Transverse colon (tissue), 3 donors: ENCODE measurements at regions not wholly inside any gene's neighbourhood (a gene's known extent, or its start where the extent isn't known, plus 50 kb on each side); places are given as distances from the start of the nearest gene placed in this dataset.

ENCODE experiments used
- EP300 ChIP-seq: sonication (generic); formaldehyde crosslinking; IDR thresholded peaks from one replicate; pipeline ENCODE4 v1.6.1; 2017; ENCODE audit warnings: antibody characterized with exemption, low read depth
- POLR2A ChIP-seq: fragments of 450-650 bp; IDR thresholded peaks from one replicate; pipeline ENCODE4 v1.6.1; 2016; ENCODE audit warnings: antibody characterized with exemption, mild to moderate bottlenecking, moderate library complexity
- TF ChIP-seq, protein P1 (sequence below), 5 experiments: fragments of 200-600 bp in 3 of 5; fragments of 450-650 bp in 2 of 5; sonication (generic) in 3 of 5; IDR thresholded peaks; 1 replicate in 2 of 5; 2 replicates in 3 of 5; pipeline ENCODE4 v1.5.1; 2016 to 2017; ENCODE audit warnings: antibody characterized with exemption in 5 of 5, inconsistent platforms in 3 of 5, mild to moderate bottlenecking in 2 of 5, moderate library complexity in 1 of 5

DNA sequence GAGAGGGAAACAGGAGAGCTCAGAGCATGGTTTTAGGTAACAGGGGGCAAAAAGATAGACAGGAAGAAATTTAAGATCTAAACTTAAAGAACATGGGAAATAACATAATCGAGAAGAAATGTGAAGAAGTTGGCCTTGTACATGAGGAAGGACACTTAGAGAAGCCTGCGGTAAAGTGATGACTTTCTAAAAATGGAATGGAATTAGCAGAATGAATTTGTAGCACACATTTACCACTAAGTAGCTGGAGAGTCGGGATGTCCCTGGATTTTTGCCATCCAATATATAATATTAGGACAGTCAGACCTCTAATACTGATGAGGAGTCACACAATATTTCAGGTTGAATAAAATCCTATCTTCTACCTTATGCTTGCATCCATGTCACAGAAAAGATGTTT is 77.7 kb upstream of the C1orf87 start:
- no peak for TF ChIP-seq EP300
- TF ChIP-seq, protein P1, sequence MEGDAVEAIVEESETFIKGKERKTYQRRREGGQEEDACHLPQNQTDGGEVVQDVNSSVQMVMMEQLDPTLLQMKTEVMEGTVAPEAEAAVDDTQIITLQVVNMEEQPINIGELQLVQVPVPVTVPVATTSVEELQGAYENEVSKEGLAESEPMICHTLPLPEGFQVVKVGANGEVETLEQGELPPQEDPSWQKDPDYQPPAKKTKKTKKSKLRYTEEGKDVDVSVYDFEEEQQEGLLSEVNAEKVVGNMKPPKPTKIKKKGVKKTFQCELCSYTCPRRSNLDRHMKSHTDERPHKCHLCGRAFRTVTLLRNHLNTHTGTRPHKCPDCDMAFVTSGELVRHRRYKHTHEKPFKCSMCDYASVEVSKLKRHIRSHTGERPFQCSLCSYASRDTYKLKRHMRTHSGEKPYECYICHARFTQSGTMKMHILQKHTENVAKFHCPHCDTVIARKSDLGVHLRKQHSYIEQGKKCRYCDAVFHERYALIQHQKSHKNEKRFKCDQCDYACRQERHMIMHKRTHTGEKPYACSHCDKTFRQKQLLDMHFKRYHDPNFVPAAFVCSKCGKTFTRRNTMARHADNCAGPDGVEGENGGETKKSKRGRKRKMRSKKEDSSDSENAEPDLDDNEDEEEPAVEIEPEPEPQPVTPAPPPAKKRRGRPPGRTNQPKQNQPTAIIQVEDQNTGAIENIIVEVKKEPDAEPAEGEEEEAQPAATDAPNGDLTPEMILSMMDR (IDR thresholded peaks at IDR 0.05) = no peak
- no peak for TF ChIP-seq POLR2A
